Stimulated activated CD4-positive, alpha-beta T cell treated with anti-CD3 and anti-CD28 coated beads, Interleukin-1b, Interleukin-23, amount 100 ng/mL, for 1 hour (primary cell): ENCODE measurements at regions not wholly inside any gene's neighbourhood (a gene's known extent, or its start where the extent isn't known, plus 50 kb on each side); places are given as distances from the start of the nearest gene placed in this dataset.

Experiments
- DNase-seq, 2 donors: peaks; one replicate each; pipeline ENCODE4 v3.0.0-alpha.2; 2020; ENCODE audit warnings: low read depth in 2 of 2

DNA sequence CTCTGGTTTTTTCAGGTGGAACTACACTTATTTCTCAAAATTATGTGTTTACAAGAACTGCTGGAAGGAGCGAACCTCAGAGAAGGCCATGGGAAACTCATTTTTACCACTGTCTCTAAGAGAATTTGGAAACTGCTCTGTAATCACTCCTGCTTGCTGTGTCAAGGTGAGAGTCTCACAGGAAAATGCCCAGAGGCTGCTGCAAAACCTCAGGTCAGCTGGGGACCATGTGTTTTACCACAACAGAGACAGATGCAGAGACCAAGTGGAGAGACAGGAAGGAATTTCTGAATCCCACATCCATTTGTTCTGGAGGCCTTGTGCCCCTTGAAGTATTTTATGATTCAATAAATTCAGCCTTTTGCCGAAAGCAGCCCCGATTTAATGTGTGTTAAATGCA lies 743.8 kb upstream of the SLC10A2 start:
- DNase-seq: no peak

DNA sequence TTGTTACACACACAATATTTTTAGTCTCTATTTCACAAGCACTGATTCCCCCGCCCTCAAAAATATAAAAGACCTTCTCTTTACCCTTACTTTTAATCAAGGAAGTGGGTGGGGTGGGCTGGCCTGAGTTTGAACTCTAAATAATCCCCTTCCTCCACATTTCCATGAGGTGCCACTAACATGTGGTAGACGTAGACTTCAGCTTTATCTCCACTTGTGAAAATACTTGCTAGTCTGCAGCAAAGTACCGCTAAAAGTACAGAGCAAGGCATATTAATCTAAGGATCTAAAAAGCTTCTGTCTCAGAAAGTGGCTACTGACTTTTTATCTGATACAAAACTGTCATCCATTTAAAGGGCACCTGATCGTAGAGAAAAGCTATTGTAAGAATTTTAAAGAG lies 739.6 kb upstream of the SLC10A2 start:
- no peak for DNase-seq

DNA sequence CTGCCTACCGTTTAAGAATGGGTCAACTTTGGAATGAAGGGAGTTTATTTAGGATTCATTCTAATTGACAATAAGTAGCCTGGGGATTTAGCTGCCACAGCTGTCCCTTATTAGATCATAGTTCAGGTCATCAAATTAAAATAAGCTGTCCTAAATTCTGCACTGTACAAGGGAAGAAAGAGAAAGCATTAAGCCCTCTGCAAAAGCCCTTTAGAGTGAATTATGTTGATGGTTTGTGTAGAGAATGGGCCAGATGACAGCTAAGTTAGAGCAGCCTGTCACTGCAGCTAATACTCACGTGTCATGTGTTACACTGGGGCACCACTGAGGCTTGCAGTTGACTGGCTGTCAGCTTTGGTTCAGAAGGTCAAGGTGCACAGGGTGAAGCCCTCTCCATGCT lies 737.1 kb upstream of the SLC10A2 start:
- no peak for DNase-seq

DNA sequence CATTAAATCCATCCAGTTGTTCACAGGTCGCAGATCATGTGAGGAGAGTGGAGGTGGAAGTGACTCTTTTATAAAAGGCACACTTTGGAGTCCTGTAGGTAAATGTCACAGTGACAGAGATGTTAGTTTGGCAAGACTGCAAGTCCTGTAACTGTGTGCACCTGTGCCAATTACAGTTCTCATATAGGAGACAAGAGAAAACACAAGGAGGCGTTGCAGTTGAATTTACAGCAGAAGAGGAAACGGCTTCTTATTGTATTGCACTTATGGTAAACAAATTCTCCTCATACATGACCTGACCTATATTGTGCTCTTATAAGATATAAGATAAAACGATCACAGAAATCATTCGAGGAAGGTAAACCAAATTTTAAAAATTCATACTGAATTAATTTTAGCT lies 732.8 kb upstream of the SLC10A2 start:
- no peak for DNase-seq

DNA sequence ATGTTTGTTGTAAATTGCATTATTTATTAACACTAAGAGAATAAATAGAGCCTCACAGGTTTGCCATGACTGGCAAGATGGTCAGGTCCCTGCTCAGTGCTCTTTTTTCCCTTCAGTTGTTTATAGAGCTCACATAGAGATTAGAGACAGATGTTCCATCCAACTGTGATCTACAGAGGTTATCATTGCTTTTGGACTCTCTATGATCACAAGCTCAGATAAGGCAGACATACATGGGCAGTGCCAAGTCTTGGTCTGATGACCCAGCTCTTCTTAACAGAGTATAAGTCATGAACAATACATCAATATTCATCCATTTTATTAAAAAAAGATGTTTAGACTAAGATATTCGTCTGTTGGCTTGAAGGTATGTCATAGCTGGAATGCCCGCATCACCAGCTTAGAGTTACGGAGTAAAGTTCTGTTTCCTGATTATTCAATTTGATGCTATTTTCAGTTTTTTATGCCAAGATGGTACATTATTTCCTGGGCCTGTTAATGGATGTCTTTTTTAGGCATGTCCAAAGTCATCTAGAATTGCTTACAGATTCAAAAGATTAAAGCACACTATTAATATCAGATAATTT lies 729.8 kb upstream of the SLC10A2 start:
- DNase-seq: no peak

DNA sequence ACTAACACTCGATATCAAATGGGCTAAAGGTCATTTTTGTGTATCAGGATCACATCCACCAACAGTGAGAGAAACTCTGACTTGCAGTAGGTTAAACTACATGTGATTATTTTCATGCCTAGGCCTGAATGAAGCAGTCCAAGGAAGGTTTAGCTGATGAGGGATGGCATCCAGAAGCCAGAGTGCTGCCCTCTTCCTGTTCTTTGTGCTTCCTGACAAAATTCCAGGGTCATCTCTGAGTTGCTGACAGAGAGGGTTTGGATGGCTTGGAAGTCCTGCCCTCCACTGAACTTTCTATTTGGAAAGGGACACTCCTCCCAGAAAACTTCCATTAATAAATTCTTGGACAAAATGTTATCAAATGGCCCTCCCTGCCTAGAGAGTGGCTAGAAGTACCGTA lies 728.3 kb upstream of the SLC10A2 start:
- no peak for DNase-seq

DNA sequence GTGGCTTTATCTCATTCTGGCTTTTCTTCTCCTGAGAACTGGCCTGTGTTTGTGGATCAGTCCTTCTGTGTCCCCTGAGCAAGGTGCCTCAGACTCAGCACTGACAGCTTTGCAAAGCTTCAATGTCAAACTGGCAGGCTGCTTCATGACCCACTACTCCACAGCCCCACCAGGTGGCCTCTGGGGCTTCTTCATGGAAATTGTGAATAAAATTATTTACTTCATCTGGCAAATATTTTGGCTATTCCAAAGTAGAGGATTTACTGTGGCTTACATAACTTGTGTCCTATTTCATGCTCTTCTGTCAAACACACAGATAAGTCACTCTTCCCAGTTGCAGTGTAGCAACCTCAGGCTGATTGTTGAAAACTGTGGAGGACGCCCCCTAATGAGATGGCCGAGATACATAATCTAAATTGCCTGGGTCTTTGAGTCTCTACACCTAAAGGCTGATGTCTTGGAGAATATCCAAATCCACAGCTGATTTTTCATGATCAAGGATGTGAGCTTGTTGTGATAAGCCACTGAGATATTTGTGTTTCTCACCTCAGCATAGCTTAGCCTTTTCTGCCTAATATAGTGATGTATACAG lies 721.9 kb upstream of the SLC10A2 start:
- DNase-seq: no peak

DNA sequence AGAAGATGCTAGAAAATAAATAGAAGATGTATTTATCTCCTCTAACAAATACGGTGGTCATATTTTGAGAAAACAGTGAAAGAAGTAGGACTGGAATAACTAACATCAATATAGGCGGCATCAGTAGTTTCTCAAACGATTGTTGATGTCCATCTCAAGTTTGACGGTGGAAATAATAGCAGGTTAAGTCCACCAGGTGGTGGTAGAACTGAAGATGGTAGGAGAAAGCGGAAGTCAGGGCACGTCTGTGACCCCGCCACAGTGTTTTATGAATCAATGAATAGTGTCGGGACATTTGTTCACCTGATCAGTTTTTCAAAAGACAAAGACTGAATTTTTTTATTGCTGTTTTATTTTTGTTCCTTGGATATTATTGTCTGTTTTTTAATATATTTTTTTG lies 706.4 kb upstream of the SLC10A2 start:
- DNase-seq: no peak

DNA sequence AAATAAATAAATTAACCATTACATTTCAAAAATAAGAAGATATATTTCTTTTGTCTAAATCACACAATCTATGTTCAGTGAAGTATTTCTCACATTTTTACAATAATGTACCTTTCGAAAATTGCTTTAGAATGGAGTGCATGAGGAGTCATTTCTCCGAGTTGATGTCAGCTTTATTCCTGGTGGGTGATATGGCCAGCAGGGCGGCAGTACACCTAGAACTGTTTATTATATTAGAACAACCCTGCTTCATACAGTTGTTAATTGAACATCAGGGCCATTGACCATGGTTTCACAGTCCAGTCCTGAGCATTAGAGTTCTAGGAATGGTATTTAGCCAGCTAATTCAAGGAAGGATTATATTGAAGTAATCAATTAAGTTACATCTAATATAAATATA lies 696.3 kb upstream of the SLC10A2 start:
- no peak for DNase-seq

DNA sequence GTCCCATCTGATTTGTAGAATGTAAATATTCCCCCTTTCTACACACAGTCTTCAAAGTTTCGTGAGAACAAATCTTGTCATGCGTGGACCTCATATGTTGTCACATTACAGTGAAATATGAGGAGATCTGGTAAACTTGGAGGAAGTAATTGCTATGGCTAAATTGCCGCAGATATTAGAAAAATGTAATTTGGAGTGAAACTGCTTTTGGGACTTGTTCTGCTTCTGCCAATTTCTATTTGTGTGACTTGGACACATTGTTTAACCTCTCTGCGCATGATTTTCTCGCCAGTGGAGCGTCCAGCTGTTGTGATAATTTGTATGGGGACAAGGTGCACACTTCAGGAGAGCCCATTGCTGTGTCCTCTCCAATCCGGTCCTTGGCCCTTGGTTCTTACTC lies 693.1 kb upstream of the SLC10A2 start:
- no peak for DNase-seq

DNA sequence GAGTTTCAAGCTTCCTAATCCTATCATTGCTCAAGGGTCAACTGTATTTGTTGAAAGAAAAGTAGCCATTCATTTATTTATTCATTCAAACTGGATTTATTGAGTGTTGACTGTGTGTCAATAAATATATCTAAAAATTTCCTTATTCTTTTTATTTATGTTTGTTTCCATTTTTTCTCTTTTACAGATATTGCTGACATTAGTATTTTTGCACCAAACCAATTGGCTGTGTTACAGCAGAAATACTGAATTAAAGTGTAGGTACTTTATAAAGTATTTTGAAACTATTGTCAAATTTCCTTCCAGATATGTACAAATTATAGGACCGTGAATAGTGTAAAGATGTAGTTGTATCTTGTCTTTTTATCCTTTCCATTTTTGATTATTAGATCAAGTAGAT lies 692.0 kb upstream of the SLC10A2 start:
- no peak for DNase-seq

DNA sequence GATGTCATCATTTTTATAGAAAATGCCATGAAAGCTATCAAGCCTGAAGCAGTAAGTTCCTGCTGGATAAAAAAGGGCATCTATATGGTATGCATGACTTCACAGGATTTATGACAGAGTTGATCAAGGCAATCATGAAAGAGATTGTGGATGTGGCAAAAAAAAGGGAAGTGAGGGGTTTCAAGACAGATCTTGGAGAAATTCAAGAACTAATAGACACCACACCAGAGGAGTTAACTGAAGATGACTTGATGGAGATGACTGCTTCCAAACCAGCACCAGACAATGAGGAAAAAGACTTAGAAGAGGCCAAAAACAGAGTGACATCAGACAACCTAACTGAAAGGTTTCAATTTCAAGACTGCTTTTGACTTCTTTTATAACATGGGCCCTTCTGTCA lies 691.1 kb upstream of the SLC10A2 start:
- no peak for DNase-seq

DNA sequence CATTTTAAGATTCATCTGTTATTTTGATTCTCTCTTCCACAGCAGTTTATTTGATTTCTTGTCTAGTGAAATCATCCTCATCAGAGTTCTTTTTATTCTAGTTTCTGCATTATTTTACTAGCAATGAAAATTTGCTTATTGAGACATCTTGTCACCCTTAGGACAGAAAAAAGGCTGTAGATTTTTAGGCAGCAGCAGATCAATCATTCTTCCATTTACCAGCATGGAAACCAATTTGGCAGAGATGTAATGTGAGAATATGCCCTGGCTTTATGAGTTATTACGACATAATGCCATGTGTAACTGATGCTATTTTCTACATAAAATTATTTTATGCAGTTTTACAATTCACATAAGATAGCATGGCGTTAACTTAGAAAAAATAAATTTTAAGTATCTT lies 688.6 kb upstream of the SLC10A2 start:
- DNase-seq: no peak

DNA sequence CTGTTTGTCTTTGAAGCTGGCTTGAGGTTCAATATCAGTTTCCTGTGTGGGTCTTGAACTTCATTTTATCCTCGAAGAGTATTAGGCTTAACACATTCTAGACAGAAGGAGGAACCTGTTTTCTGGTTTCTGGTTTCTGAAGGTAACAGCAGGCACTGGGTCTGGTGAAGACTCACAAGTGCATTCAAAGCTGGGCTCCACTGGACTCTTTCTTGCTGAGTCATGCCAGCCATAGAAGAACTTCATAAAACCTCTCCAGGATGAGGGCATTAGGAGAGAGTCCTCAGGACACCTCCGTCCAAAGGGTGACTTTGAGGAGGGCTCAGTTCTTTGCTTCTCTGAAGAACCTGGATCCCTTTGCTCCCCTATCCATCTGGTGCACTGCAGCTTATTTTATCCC lies 668.6 kb upstream of the SLC10A2 start:
- no peak for DNase-seq

DNA sequence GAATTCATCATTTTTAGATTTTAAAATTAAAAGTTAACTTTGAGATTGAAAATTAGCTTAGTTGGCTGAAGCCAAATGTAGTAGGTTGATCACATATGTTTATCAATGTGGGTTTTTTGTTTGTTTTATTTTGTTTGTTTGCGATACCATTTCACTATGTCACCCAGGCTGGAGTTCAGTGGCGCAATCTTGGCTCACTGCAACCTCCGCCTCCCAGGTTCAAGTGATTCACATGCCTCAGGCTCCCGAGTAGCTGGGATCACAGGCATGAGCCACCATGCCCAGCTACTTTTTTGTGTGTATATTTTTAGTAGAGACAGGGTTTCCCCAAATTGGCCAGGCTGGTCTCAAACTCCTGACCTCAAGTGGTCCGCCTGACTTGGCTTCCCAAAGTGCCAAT lies 665.7 kb upstream of the SLC10A2 start:
- no peak for DNase-seq

DNA sequence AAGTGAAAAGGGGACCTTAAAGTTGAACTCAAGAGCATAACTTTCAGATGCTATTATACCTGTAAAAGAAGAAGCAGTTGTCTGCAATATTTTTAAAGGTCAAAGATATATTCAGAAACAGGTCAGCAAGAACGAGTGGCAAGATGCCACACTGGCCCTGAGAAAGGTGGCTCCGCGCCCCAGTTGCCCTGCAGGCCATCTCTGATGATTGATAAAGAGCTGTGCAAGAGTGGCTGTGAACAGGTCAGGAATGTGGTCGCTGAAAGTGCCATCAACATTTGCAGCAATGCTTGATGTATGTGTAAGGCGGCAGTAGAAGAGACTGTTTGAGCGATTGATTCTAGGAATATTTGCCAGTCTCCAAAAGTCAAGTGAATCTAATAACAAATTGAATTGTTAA lies 664.2 kb upstream of the SLC10A2 start:
- DNase-seq: no peak

DNA sequence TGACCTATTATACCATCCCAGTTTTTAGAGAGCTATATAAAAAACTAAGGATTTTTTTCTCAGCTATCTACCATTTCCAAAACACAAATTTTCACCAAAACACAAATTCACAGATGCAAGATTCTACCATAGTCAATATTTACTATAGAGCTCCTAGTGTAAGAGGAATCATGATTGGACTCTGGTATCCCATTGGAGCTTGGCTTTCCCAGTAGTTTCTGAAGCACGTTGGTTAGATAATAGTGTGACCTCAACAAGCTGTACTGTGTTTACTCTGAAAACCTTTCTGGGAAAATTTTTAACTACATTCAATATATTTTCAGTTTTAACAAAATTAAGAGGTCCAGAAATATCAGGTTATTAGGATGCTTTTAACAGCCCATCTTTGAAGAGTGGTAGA lies 660.6 kb upstream of the SLC10A2 start:
- DNase-seq: no peak

DNA sequence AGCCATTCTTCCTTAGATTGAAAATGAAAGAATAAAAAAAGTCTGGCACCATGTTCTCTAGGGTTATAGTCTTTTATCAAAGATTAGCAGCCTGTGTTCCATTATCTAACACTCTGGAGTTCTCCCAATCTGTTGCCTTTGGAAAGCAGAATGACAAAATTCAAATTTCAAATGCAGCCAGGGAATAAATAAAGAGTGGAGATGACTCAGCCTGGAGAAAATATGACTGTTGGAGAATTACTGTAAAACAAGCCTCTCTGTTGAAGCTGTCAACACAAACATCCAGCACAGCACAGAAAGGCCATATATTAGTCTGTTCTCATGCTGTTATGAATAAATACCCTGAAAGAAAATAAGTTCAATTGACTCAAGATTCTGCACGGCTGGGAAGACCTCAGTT lies 650.5 kb upstream of the SLC10A2 start:
- DNase-seq: no peak

DNA sequence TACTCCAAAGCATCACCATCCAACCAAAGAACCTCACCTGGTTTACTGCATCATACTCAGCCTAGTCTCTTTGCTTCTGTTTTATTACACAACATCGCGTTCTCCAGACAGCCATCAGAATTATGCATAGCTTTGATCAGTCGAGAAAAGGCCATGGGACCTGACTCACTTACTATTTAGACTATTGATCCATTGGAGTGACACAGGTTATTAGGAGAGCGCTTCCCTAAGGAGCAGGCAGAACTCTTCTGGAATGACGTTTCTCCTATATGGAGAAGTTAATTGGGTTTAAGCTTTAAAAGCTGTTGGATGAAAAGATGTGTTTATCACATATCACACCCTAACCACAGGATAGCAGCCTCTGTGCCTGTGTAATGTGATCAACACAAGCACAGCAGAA lies 649.1 kb upstream of the SLC10A2 start:
- DNase-seq: no peak

DNA sequence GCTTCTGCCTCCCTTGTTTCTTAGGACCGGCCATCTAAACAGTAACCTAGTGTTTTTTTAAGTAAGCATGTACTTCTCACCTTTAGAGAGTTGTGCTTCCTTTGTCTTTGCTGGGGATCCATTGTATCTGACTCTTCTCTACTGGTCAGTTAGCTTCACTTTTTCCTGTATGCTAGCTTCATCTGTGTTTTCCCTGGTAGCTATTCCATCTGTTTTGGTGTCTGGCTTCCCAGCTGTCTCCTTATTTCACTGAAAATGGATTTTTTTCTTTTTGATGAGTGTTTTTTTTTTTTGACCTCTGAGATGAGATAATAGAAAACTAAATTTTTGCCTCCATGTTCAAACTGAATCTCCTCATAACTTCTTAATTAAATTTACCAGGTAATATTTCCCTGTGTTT lies 637.0 kb upstream of the SLC10A2 start:
- DNase-seq: no peak

DNA sequence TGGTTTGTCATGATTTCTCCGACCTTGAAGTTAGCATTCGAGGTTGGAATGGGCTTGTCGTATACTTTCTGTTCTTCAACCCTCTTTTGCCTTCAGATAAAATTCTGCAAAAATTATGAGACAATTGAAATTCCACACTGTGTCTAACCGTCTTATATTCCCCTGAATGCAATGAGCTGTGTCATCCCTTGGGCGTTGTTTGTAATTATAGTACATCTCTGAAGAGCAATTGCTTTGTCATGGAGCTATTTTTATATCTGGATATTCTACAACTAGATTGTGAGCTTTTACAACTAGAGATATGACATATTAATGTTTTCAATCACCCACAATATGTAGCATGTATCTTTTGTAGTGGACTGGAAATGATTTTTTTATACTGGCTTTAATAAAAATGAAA lies 631.8 kb upstream of the SLC10A2 start:
- DNase-seq: no peak

DNA sequence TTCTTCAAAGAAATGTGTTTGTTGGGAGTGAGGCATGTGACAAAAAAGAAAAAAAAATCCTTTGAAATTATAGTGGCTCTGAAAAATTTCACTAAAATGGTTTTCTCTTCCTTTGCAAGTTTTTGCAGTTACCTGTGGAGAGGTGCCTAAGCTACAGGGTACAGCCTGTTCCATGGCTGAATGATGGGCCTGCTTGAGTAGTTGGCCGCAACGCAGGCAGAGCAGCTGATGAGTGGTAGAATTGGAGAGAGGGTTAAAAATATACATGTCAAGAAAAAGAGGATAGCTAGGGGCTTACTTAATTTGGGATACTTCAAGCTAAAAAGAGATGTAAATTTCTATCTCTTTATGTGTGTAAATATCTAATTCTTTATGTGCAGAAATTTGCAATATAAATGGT lies 629.1 kb upstream of the SLC10A2 start:
- no peak for DNase-seq

DNA sequence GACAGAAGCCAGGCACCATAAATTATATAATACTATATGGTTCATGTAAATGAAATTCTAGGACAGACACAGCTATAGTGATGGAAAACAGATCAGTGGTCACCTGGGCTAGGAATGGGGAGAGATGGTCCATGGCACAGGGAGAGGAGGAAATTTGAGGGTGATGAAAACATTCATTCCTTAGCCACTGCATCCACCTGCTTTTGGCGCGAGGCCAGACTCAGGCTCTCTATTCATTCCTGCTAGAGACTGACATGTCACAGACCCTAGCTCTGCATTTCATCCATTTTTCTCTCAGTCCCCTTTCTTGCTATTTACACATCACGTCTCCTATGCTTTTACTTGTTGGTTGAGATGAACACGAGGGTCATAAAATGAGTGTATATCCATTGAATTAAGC lies 628.3 kb upstream of the SLC10A2 start:
- no peak for DNase-seq

DNA sequence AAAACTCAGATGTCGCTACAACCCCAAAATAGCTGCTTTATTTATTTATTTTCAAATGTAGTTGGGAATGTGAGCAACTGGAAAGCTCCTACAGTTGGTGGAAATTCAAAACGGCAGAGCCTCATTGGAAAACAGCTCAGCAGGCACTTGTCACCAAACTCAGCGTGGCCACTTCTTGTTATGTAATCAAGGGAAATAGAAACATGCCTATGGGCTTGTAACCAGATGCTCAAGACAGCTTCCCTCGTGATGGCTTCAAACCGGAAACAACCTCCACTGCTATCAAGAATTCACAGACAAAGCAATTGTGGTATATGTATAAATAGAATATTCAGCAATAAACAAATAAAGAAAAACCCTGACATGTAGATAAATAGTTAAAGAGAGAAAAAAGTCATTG lies 627.8 kb upstream of the SLC10A2 start:
- DNase-seq: no peak
